ENCODE measurements at regions not wholly inside any gene's neighbourhood (a gene's known extent, or its start where the extent isn't known, plus 50 kb on each side); places are given as distances from the start of the nearest gene placed in this dataset.

DNA sequence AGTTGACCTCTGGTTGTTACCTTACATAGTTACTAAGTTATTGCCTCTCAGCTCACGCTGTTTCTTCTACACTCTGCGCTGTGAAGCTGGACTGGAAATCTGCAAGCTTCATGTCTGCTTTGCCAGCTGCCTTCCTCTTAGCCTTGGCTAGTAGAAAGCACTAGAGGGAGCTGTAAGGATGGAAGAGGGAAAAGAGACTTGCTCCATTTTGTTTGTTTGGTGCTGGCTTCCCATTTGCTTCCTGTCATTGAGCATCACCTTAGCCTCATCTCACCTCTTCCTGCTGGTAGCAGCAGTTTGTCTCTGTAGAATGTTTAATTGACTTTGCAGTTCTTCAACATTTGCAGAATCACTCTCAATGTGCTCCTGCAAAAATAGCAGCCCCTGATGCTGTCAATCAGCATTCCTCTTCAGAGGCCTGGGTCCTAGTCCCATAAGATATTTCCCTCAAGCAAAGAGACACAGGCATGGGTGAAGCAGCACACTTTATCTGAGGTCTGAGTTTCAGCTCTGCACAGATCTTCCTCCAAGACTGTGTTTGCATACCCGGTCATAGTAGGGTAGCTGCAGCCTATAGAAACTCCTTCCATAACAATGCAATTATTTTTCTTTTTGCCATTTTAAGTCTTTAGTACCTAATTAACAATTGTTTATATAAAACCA, 302.2 kb upstream of the EPHA7 start:
- TF ChIP-seq, protein P1, sequence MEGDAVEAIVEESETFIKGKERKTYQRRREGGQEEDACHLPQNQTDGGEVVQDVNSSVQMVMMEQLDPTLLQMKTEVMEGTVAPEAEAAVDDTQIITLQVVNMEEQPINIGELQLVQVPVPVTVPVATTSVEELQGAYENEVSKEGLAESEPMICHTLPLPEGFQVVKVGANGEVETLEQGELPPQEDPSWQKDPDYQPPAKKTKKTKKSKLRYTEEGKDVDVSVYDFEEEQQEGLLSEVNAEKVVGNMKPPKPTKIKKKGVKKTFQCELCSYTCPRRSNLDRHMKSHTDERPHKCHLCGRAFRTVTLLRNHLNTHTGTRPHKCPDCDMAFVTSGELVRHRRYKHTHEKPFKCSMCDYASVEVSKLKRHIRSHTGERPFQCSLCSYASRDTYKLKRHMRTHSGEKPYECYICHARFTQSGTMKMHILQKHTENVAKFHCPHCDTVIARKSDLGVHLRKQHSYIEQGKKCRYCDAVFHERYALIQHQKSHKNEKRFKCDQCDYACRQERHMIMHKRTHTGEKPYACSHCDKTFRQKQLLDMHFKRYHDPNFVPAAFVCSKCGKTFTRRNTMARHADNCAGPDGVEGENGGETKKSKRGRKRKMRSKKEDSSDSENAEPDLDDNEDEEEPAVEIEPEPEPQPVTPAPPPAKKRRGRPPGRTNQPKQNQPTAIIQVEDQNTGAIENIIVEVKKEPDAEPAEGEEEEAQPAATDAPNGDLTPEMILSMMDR (IDR thresholded peaks at IDR 0.05; ENCODE audit: low read depth, low read length, missing control alignments): no peak
- DNase-seq (ENCODE audit: low read depth): no peak

DNA sequence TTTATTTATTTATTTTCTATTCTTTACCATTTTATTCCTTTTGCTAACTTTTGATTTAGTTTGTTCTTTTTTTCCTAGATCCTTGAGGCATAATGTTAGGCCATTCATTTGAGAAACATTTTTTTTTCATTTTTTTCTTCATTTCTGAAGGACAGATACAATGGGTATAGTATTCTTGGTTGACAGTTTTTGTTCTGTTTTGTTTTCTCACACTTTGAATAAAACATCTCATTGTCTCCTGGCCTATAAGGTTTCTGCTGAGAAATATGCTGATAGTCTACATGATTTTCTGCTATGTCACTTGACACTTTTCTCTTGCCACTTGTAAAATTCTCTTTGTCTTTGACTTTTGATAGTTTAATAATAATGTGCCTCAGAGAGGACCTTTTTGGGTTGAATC, 294.6 kb upstream of the EPHA7 start:
- H3K4me3 ChIP-seq (ENCODE audit: low read depth, low read length): no peak overlapping the region
- DNase-seq (ENCODE audit: low read depth): no peak
- TF ChIP-seq, protein P1 (IDR thresholded peaks at IDR 0.05; ENCODE audit: low read depth, low read length, missing control alignments): no peak

More for the DNA sequence above, 302.2 kb upstream of the EPHA7 start:
- H3K4me3 ChIP-seq (ENCODE audit: low read depth, low read length): no peak overlapping the region

DNA sequence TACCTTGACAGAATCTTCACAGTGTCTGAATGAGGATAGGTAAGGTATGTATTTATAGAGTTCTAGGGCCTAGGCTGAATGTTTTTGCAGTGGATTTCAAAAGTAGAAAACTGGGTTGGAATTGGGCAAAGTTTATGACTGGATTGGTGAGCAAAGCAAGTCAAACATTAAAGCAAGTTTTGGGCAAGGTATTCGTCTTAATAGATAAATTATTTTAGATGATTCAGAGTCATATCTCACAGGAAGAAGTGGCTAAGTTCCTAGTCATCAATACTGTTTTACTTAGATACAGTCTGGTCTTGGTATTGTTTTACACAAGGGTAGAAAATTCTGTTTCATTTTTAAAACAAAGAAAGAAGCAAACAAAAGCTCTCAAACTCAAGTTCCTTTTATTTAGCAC, 284.1 kb upstream of the EPHA7 start:
- H3K4me3 ChIP-seq (ENCODE audit: low read depth, low read length): no peak overlapping the region
- TF ChIP-seq, protein P1 (IDR thresholded peaks at IDR 0.05; ENCODE audit: low read depth, low read length, missing control alignments): no peak
- no peak for DNase-seq (ENCODE audit: low read depth)

DNA sequence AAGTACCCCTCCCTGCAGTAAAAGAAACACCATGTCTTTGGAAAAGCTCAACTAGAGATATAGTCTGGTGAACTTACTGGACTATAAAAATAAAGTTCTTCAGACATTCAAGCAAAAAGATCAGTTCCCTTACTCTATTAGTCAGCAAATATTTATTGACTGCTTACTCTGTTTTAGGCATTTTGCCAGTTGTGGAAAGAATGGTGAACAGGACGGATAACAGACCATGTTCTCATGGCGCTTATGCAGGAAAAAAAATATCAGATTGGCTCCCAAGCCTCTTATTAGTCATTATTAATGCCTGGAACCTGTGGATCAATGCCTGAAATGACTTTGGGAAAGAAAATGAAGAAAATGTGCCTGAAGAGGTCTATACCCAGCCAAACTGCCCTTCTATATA, 282.2 kb upstream of the EPHA7 start:
- DNase-seq (ENCODE audit: low read depth): no peak
- TF ChIP-seq, protein P1 (IDR thresholded peaks at IDR 0.05; ENCODE audit: low read depth, low read length, missing control alignments): no peak

DNA sequence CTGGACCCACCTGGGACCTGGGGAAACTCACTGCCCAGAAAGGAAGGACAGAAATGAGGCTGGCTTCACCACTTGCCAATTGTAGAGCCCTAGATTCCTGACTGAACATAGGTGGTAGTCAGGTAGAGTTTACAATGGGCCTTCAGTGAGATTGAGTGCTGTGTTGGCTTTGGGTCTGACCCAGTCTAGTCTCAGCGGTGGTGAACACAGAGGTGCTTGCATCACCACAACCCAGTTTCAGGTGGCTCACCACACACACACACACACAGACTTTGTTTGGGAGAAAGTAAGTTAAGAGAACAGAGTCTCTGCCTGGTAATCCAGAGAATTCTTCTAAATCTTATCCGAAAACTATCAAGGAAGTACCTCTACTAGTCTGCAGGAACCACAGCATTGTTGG, 266.1 kb upstream of the EPHA7 start:
- TF ChIP-seq, protein P1 (IDR thresholded peaks at IDR 0.05; ENCODE audit: low read depth, low read length, missing control alignments): no peak
- no peak for DNase-seq (ENCODE audit: low read depth)
- no peak overlapping the region for H3K4me3 ChIP-seq (ENCODE audit: low read depth, low read length)

More for the DNA sequence above, 282.2 kb upstream of the EPHA7 start:
- H3K4me3 ChIP-seq (ENCODE audit: low read depth, low read length): no peak overlapping the region

DNA sequence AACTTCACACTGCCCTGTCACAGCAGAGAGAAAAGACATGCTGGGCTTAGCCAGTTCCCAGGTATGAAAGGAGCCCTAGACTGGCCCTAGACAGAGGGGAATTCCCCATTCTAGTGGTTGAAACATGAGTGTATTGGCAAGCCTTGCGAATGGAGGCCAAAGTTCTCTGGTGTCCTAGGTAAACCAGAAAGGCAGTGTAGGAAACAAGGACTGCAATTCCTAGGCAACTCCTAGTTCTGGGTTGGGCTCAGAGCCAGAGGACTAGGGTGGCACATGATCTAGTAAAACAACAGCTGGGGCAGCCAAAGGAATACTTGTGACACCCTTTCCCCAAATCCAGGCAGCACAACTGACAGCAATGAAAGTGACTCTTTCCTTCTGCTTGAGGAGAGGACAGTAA, 265.0 kb upstream of the EPHA7 start:
- DNase-seq (ENCODE audit: low read depth): no peak
- TF ChIP-seq, protein P1 (IDR thresholded peaks at IDR 0.05; ENCODE audit: low read depth, low read length, missing control alignments): no peak
- no peak overlapping the region for H3K4me3 ChIP-seq (ENCODE audit: low read depth, low read length)

DNA sequence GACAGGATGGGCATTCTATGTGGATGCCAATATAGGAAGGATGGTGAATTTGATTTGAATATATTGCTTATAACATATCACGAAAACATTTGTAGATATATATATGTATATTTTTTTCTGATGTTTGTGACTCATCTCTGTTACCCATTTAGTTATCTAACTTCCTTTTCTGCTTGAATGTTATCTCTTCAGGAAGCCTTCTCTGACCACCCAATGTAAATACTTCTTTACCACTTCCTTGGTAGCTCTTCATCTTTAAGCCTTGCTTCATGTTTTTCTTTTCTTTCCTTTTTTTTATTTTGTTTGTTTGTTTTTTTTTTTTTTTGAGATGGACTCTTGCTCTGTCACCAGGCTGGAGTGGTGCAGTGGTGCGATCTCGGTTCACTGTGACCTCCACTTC, 260.5 kb upstream of the EPHA7 start:
- H3K4me3 ChIP-seq (ENCODE audit: low read depth, low read length): no peak overlapping the region
- no peak for DNase-seq (ENCODE audit: low read depth)

More for the DNA sequence above, 260.5 kb upstream of the EPHA7 start:
- TF ChIP-seq, protein P1 (IDR thresholded peaks at IDR 0.05; ENCODE audit: low read depth, low read length, missing control alignments): no peak

All from GM12864 (cell line).